Stimulated activated naive B cell treated with anti-CD40 and anti-IgM and Interleukin-4, amounts not matched to agents 10 μg/mL and 1 μg/mL and 100 μg/mL, for 72 hours (primary cell): ENCODE measurements at regions not wholly inside any gene's neighbourhood (a gene's known extent, or its start where the extent isn't known, plus 50 kb on each side); places are given as distances from the start of the nearest gene placed in this dataset.
"Not testable (repeated sequence)": the region's sequence is repeated elsewhere in the genome, so short reads cannot be mapped to it uniquely, and the experiment has no call there.

Experiments used
- ATAC-seq, 2 donors: fragments of 150-1000 bp; cut with Tn5 transposase; replicated peaks; 2 replicates each; pipeline ENCODE4 v1.10.0; 2021; ENCODE audit warnings: moderate library complexity in 1 of 2
- DNase-seq: peaks from one replicate; pipeline ENCODE4 v3.0.0; 2021
- H3K27ac Mint-ChIP-seq: one replicate; pipeline ENCODE4 v1.8.0; 2022; ENCODE audit warnings: mild to moderate bottlenecking, mixed read lengths
- H3K27me3 Mint-ChIP-seq, 2 donors: one replicate each; pipeline ENCODE4 v1.8.0; 2022; ENCODE audit warnings: mixed read lengths in 2 of 2
- H3K36me3 Mint-ChIP-seq, 2 donors: one replicate each; pipeline ENCODE4 v1.8.0; 2022; ENCODE audit warnings: mixed read lengths in 2 of 2, mild to moderate bottlenecking in 1 of 2
- H3K4me1 Mint-ChIP-seq, 2 donors: one replicate each; pipeline ENCODE4 v1.8.0; 2022; ENCODE audit warnings: mixed read lengths in 2 of 2, mild to moderate bottlenecking in 1 of 2
- H3K4me3 Mint-ChIP-seq, 2 donors: one replicate each; pipeline ENCODE4 v1.8.0; 2022; ENCODE audit warnings: mild to moderate bottlenecking in 2 of 2, mixed read lengths in 2 of 2, moderate library complexity in 1 of 2
- H3K9me3 Mint-ChIP-seq, 2 donors: one replicate each; pipeline ENCODE4 v1.8.0; 2022; ENCODE audit warnings: mixed read lengths in 2 of 2, mild to moderate bottlenecking in 1 of 2

DNA sequence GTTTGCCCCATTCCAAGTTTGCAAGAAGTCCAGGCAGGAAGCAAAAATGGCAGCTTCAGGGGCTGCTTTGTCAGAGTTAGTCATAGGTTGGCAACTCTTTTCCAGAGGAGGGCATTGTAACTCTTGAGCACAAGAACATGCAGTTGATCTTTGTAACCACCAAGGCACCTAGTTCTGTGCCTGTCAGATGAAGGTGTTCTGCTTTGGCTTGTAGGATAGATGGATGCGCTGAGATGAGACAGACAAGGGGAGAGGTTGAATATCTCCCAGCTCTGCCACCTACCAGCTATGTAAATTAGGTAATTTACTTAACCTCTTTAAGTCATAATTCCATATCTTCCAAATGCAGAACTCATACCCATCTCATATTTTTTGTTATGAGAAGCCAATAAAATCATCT lies 89.3 kb downstream of the ZNF648 start:
- peaks cover 28 to 29% of the 10 kb centered on the region in 2 donors for H3K27me3 Mint-ChIP-seq
- peaks cover 9 to 15% of the 10 kb centered on the region in 2 donors for H3K9me3 Mint-ChIP-seq
- ATAC-seq (no peak), DNase-seq (no peak)
- H3K4me3 Mint-ChIP-seq: no peak overlapping the region
- H3K4me1 Mint-ChIP-seq: no peaks in the 10 kb centered on the region
- H3K27ac Mint-ChIP-seq: no peak overlapping the region
- H3K36me3 Mint-ChIP-seq: no peaks in the 10 kb centered on the region

DNA sequence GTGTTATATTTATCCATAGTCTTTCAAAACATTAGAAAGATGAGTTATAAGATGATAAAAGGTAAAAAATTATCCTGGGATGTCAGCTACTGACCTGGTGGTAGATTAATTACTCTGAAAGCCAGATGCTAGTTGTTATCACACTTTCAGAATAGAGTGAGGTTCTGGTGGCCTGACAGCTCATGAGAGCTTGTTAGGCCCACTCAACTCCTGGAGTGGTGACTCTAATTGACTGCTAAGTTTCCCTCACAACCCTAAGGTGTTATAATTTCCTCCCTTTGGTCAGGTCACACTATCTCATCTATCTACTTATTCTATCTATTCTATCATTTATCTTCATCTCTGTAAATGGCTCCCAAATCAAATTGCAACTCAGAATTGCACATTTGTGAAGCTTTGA lies 90.1 kb downstream of the ZNF648 start:
- H3K9me3 Mint-ChIP-seq: peaks cover 9 to 11% of the 10 kb centered on the region in 2 donors
- H3K36me3 Mint-ChIP-seq: no peaks in the 10 kb centered on the region
- no peak overlapping the region for H3K4me3 Mint-ChIP-seq
- peaks cover 24 to 28% of the 10 kb centered on the region in 2 donors for H3K27me3 Mint-ChIP-seq
- H3K27ac Mint-ChIP-seq: no peak overlapping the region
- DNase-seq (no peak), ATAC-seq (no peak)
- no peaks in the 10 kb centered on the region for H3K4me1 Mint-ChIP-seq

DNA sequence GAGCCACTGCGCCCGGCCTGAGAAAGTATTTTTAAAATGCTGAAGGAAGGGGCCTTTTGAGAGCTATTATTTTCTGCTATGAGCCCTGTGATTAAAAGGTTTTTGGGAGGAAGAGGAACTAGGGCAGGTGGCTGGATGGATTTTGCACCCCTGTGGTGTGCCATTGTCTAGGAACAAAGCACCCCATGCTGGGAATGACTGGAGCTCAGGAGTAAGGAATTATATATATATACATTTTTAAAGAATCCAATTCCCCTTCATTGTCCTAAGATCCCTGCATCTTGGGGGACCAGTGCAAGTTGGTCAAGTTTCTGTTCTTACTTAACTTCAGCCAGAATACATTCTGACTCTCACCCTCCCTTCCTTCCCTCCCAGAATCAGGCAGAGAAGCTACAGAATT lies 91.6 kb downstream of the ZNF648 start:
- Mint-ChIP-seq H3K27ac (no peak overlapping the region), H3K27me3 (peaks cover 20 to 24% of the 10 kb centered on the region in 2 donors), H3K4me1 (no peaks in the 10 kb centered on the region), H3K36me3 (no peaks in the 10 kb centered on the region), H3K4me3 (no peak overlapping the region), H3K9me3 (peaks cover 0 to 4% of the 10 kb centered on the region in 2 donors)
- ATAC-seq (no peak), DNase-seq (no peak)

DNA sequence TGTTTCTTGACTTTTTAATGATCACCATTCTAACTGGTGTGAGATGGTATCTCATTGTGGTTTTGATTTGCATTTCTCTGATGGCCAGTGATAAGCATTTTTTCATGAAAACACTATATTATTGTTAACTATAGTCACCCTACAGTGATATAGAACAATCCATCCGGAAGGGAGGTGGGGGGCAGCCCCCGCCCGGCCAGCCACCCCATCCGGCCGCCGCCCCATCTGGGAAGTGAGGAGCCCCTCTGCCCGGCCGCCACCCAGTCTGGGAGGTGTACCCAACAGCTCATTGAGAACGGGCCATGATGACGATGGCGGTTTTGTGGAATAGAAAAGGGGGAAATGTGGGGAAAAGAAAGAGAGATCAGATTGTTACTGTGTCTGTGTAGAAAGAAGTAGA lies 106.8 kb downstream of the ZNF648 start:
- not testable (repeated sequence) for DNase-seq, H3K36me3 Mint-ChIP-seq, H3K4me1 Mint-ChIP-seq, ATAC-seq, H3K27ac Mint-ChIP-seq, H3K27me3 Mint-ChIP-seq, H3K4me3 Mint-ChIP-seq
- H3K9me3 Mint-ChIP-seq: peaks cover 18 to 22% of the 10 kb centered on the region in 2 donors

DNA sequence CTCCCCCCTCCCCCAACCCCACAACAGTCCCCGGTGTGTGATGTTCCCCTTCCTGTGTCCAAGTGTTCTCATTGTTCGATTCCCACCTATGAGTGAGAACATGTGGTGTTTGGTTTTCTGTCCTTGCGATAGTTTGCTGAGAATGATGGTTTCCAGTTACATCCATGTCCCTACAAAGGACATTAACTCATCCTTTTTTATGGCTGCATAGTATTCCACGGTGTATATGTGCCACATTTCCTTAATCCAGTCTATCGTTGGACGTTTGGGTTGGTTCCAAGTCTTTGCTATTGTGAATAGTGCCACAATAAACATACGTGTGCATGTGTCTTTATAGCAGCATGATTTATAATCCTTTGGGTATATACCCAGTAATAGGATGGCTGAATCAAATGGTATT lies 107.3 kb downstream of the ZNF648 start:
- not testable (repeated sequence) for H3K4me3 Mint-ChIP-seq, H3K27ac Mint-ChIP-seq, ATAC-seq, DNase-seq, H3K4me1 Mint-ChIP-seq, H3K27me3 Mint-ChIP-seq, H3K36me3 Mint-ChIP-seq
- H3K9me3 Mint-ChIP-seq: peaks cover 14 to 18% of the 10 kb centered on the region in 2 donors

DNA sequence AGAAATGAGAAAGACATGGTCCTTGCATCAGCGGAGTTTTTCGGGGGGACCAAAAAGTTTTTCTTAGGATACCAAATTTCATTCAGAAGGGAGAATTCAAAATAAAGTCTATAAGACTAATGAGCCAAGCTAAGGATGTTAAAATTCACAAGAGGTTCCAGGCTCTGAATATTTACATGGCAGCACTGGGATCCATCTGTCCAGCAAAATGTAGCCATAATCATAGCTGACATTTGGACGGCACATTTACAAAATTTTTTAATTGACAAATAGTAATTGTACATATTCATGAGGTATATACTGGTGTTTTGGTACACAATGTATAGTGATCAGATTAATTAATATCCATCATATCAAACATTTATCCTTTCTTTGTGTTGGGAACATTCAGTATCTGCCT lies 107.9 kb downstream of the ZNF648 start:
- H3K27me3 Mint-ChIP-seq: no peaks in the 10 kb centered on the region
- no peaks in the 10 kb centered on the region for H3K4me1 Mint-ChIP-seq
- H3K9me3 Mint-ChIP-seq: peaks cover 11 to 15% of the 10 kb centered on the region in 2 donors
- ATAC-seq (no peak), DNase-seq (no peak)
- peaks cover 0 to under 1% of the 10 kb centered on the region in 2 donors for H3K36me3 Mint-ChIP-seq
- H3K27ac Mint-ChIP-seq: no peak overlapping the region
- H3K4me3 Mint-ChIP-seq: no peak overlapping the region

DNA sequence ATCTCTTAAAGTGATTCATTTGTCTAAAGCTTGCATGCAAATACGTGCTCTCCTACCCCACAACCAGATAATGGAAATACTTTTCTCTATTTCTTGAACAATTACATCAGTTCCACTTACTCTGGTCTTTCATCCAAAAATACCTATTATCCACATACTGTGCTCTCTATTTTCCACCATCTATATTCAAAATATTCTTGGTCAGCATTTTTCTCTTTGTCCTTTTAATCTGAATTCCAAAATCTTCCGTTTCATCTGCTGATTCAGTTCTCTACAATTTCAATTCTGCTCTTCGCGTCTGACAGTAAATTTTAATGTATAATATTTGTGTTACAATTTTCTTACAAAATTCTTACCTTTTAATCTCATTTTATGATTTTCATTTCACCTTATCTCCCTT lies 110.3 kb downstream of the ZNF648 start:
- H3K4me3 Mint-ChIP-seq: no peak overlapping the region
- DNase-seq (no peak), ATAC-seq (no peak)

DNA sequence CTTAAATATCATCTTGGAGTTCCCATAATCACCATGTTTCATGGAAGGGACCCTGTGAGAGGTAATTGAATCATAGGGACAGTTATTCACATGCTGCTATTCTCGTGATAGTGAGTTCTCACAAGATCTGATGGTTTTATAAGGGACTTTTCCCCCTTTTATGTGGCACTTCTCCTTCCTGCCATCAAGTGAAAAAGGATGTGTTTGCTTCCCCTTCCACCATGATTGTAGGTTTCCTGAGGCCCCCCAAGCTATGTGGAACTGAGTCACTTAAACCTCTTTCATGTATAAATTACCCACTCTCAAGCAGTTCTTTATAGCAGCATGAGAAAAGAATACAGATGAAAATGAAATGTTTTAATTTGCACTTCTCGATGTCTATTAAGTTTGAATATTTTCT lies 112.0 kb downstream of the ZNF648 start:
- DNase-seq (no peak), ATAC-seq (no peak)
- no peaks in the 10 kb centered on the region for H3K4me1 Mint-ChIP-seq
- peaks cover 18 to 19% of the 10 kb centered on the region in 2 donors for H3K9me3 Mint-ChIP-seq
- H3K4me3 Mint-ChIP-seq: no peak overlapping the region
- H3K27ac Mint-ChIP-seq: no peak overlapping the region
- H3K36me3 Mint-ChIP-seq: peaks cover 0 to 2% of the 10 kb centered on the region in 2 donors
- H3K27me3 Mint-ChIP-seq: peaks cover 0 to 5% of the 10 kb centered on the region in 2 donors

More for the DNA sequence above, 110.3 kb downstream of the ZNF648 start:
- no peaks in the 10 kb centered on the region for H3K27me3 Mint-ChIP-seq
- no peak overlapping the region for H3K27ac Mint-ChIP-seq
- peaks cover 0 to 2% of the 10 kb centered on the region in 2 donors for H3K36me3 Mint-ChIP-seq
- H3K9me3 Mint-ChIP-seq: peaks cover 13 to 15% of the 10 kb centered on the region in 2 donors
- no peaks in the 10 kb centered on the region for H3K4me1 Mint-ChIP-seq

DNA sequence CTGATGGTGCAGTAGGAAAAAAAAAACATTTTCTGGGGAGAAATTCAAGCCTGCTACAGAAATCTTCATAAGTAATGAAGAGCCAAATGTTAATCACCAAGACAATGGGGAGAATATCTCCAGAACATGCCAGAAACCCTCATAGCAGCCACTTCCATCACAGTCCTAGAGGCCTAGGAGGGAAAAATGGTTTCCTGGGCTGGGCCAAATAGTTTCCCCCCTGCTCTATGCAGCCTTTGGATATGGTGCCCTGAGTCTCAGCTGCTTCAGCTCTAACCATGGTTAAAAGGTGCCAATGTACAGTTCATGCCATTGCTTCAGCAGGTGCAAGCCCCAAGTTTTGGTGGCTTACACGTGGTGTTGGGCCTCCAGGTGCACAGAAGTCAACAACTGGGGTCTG lies 113.1 kb downstream of the ZNF648 start:
- Mint-ChIP-seq H3K36me3 (peaks cover 0 to 2% of the 10 kb centered on the region in 2 donors), H3K9me3 (peaks cover 19 to 20% of the 10 kb centered on the region in 2 donors), H3K27me3 (peaks cover 7 to 11% of the 10 kb centered on the region in 2 donors), H3K27ac (no peak overlapping the region), H3K4me3 (no peak overlapping the region), H3K4me1 (no peaks in the 10 kb centered on the region)
- DNase-seq (no peak), ATAC-seq (no peak)

DNA sequence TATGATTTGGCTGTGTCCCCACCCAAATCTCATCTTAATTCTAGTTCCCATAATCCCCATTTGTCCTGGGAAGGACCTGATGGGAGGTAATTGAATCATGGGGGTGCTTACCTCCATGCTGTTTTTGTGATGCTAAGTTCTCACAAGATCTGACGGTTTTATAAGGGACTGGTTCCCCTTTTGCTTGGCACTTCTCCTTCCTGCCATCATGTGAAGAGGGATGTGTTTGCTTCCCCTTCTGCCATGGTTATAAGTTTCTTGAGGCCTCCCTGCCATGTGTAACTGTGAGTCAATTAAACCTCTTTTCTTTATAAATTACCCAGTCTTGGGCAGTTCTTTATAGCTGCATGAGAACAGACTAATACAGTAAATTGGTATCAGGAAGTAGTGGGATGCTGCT lies 114.1 kb downstream of the ZNF648 start:
- DNase-seq (no peak), ATAC-seq (no peak)
- Mint-ChIP-seq H3K27ac (no peak overlapping the region), H3K4me1 (no peaks in the 10 kb centered on the region), H3K36me3 (peaks cover 0 to 2% of the 10 kb centered on the region in 2 donors), H3K9me3 (peaks cover 19 to 20% of the 10 kb centered on the region in 2 donors), H3K4me3 (no peak overlapping the region), H3K27me3 (peaks cover 11 to 15% of the 10 kb centered on the region in 2 donors)

DNA sequence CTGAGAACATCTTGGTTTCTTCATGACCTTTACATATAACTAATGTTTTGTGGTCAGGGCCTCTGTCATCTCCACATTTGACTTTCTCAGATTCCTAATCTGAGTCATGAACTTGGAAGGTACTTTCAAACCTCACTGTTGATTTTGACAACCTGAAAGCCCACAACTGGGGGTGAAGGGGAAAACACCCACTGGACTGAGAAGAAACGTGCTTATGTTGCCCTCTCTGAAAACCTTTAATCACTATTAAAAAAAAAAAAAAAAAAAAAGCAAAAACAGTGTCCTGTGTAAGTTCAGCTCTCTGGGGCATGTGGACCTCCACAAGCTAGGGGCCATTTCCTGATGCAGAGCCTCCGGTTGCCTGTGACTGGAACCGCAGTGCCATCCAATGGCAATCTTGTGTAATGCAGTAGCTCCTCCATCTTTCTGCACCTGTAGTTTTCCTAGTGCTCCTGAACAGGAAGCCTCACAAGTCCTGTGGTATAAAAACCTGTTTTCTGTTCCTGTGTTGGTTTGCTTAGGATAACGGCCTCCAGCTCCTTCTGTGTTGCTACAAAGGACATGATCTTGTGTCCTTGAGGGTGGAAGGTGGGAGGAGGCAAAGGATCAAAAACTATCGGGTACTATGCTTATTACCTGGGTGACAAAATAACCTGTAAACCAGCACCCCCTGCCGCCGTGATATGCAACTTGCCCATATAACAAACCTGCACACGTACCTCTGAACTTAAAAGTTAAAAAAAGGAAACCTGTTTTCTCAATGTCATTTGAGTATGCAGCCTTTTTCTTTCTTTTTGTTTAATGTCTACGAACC lies 124.5 kb downstream of the ZNF648 start:
- Mint-ChIP-seq H3K27me3 (no peaks in the 10 kb centered on the region), H3K36me3 (no peaks in the 10 kb centered on the region), H3K4me3 (no peak overlapping the region), H3K9me3 (no peaks in the 10 kb centered on the region), H3K27ac (no peak overlapping the region), H3K4me1 (no peaks in the 10 kb centered on the region)
- DNase-seq (peak; percentile 46), ATAC-seq (peak; percentile 87 to 88)

DNA sequence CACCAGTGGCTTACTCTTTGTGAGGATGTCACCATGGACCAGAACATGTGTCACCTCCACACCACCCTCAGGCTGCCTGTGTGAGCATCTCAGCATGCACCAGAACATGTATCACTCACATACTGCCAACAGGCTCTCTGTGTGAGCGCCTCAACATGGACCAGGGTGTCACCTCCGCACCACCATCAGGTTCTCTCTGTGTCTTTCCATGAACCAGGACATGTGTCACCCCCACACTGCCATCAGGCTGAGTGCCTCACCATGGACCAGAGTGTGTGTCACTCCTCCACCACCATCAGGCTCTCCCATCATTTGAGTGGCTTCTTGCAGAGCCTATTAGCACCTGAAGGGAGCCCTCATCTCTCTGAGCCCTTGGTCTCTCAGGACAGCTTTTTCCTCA lies 125.2 kb downstream of the ZNF648 start:
- no peaks in the 10 kb centered on the region for H3K4me1 Mint-ChIP-seq
- no peaks in the 10 kb centered on the region for H3K27me3 Mint-ChIP-seq
- DNase-seq: peak; percentile 8
- H3K4me3 Mint-ChIP-seq: no peak overlapping the region
- no peaks in the 10 kb centered on the region for H3K36me3 Mint-ChIP-seq
- H3K27ac Mint-ChIP-seq: no peak overlapping the region
- no peaks in the 10 kb centered on the region for H3K9me3 Mint-ChIP-seq
- peak; percentile 65 to 67 for ATAC-seq

DNA sequence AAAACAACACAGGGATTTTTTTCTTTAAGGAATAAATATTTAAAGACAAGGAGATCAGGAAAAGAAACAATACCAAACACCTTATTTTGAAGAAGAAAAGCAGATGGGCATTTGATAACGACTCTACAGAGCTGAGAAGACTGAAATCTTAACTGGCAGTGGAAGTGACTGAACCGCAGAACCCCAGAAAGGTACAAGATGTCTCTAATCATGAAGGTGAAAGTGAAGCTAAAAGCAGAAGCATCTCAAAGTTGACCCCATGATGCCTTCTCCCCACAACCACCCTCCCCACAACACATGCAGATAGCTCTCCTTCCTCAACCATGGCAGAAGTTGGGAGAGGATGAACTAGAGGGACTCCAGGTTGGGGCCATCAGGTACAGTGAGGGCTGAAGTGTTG lies 129.6 kb downstream of the ZNF648 start:
- peaks cover 0 to 7% of the 10 kb centered on the region in 2 donors for H3K27me3 Mint-ChIP-seq
- H3K36me3 Mint-ChIP-seq: no peaks in the 10 kb centered on the region
- H3K4me1 Mint-ChIP-seq: no peaks in the 10 kb centered on the region
- no peak overlapping the region for H3K27ac Mint-ChIP-seq
- no peak overlapping the region for H3K4me3 Mint-ChIP-seq
- no peaks in the 10 kb centered on the region for H3K9me3 Mint-ChIP-seq
- DNase-seq (no peak), ATAC-seq (no peak)

DNA sequence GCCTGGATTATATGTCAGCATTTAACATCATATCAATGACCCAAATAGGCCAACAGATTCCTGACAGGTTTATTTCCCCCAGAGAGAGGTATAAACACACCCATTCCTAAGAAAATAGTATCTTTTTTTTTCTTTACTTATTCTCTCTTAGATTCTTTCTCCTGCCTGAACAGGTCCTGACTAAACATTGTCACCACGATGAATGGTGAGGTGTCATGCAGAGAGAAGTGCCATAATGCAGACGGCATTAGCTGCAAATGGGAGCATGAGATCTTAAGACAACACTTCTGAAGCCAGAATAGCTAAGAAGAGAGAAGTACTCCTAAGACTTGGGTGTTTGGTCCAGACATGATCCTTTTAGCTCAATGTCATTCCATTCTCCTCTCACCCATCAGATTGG lies 131.3 kb downstream of the ZNF648 start:
- peaks cover 0 to 7% of the 10 kb centered on the region in 2 donors for H3K27me3 Mint-ChIP-seq
- DNase-seq: no peak
- no peak overlapping the region for H3K27ac Mint-ChIP-seq
- ATAC-seq: no peak
- H3K9me3 Mint-ChIP-seq: peaks cover 0 to 1% of the 10 kb centered on the region in 2 donors
- H3K36me3 Mint-ChIP-seq: no peaks in the 10 kb centered on the region
- H3K4me3 Mint-ChIP-seq: no peak overlapping the region
- no peaks in the 10 kb centered on the region for H3K4me1 Mint-ChIP-seq

DNA sequence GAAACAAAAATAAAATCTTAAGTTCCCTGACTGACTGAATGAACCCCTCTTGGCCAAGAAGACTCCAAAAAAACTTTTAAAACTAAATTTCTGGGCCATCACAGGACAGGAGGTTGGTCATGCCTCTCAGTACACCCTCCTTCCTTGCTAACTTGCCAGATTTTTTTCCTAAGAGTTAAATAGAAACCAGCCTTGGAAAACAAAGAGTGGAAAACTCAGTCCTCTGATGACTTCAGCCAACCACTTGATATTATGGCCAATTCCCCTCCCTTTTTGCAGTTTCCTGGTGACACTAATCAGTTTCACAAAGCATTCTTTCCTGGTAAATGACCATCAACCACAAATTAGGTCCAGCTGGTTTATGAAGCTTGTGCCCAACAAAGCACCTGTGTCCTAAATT lies 134.8 kb downstream of the ZNF648 start:
- DNase-seq: no peak
- Mint-ChIP-seq H3K36me3 (no peaks in the 10 kb centered on the region), H3K9me3 (peaks cover 5 to 7% of the 10 kb centered on the region in 2 donors), H3K27me3 (peaks cover 0 to 7% of the 10 kb centered on the region in 2 donors), H3K4me1 (no peaks in the 10 kb centered on the region), H3K27ac (no peak overlapping the region), H3K4me3 (no peak overlapping the region)
- no peak for ATAC-seq
